Retinal pigment epithelial cell (primary cell): ENCODE measurements at regions not wholly inside any gene's neighbourhood (a gene's known extent, or its start where the extent isn't known, plus 50 kb on each side); places are given as distances from the start of the nearest gene placed in this dataset.

ENCODE experiments used
- DNase-seq: peaks from one replicate; pipeline ENCODE4 v3.0.0-alpha.2; 2010; ENCODE audit warnings: low read depth
- H3K4me3 ChIP-seq: 2 replicates; pipeline ENCODE4 v1.5.1; 2011; ENCODE audit warnings: mild to moderate bottlenecking, low read length, control low read depth, moderate library complexity
- CTCF ChIP-seq: conservative IDR thresholded peaks from 2 replicates; pipeline ENCODE4 v1.5.1; 2011; ENCODE audit warnings: low read depth, low read length, control low read depth, inconsistent platforms

GRCh38 chr9:88230612-88231011 lies 92.3 kb upstream of the SPATA31C2 start:
- no peak overlapping the region for H3K4me3 ChIP-seq
- DNase-seq: no peak
- no peak for TF ChIP-seq CTCF

- DNase-seq: no peak
- no peak for TF ChIP-seq CTCF
- no peak overlapping the region for H3K4me3 ChIP-seq
Measured at GRCh38 chr9:88229434-88229833, 91.2 kb upstream of the SPATA31C2 start.

- DNase-seq: no peak
Measured at GRCh38 chr9:88224938-88225337, 86.7 kb upstream of the SPATA31C2 start.

DNA sequence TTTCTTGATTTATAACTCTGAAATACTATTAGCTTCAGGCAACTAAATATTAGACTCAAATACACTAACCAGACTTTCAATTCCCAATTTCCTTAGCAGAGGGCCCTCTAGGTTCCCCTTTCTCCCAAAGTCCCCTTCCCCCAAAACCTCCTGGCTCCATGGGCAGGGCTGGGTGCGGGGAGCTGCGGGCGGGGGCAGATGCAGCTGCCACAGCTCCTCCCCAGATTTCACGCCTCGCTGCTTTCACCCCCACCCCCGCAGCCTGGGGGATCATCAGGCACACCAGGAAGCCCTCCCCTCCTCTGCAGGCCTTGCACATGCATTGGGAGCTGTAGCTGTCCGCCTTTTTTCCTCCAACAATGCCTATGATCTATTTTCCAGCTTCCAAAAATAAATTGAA lies 82.8 kb upstream of the SPATA31C2 start:
- no peak for TF ChIP-seq CTCF
- no peak overlapping the region for H3K4me3 ChIP-seq
- no peak for DNase-seq

More at GRCh38 chr9:88224938-88225337, 86.7 kb upstream of the SPATA31C2 start:
- TF ChIP-seq CTCF: no peak
- no peak overlapping the region for H3K4me3 ChIP-seq

DNA sequence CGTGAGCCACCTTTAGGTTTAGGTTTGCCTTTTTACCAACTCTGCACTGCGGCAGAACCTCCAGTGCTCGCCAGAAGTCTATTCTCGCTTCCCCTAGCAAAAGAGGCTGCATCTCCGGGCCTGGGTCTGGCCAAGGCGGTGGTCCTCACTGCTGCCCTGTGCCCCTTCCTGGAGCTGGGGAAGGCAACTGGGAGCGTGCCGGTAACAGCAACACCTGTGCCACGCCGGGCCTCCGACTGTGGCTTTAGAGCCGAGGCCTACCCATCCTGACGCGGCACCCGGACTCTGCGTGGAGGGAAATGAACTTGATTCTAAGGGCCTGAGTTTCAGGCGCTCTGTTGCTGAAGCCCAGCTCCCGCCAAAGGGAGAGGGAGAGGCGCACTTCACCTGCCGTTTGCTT lies 82.4 kb upstream of the SPATA31C2 start:
- no peak for DNase-seq
- TF ChIP-seq CTCF: no peak
- no peak overlapping the region for H3K4me3 ChIP-seq

- H3K4me3 ChIP-seq: no peak overlapping the region
- DNase-seq: no peak
- TF ChIP-seq CTCF: no peak
Measured at GRCh38 chr9:88219601-88220000, 81.3 kb upstream of the SPATA31C2 start.

- no peak for DNase-seq
- no peak for TF ChIP-seq CTCF
- no peak overlapping the region for H3K4me3 ChIP-seq
Measured at GRCh38 chr9:88218726-88219125, 80.5 kb upstream of the SPATA31C2 start.
